ENCODE measurements at regions not wholly inside any gene's neighbourhood (a gene's known extent, or its start where the extent isn't known, plus 50 kb on each side); places are given as distances from the start of the nearest gene placed in this dataset.

- H3K4me2 ChIP-seq, result no peak overlapping the region
- no peaks in the 10 kb centered on the region for H4K20me1 ChIP-seq (ENCODE audit: insufficient read depth)
- no peak overlapping the region for H2AFZ ChIP-seq (ENCODE audit: low read depth)
- TF ChIP-seq CTCF (conservative IDR thresholded peaks at IDR 0.05; ENCODE audit: low read depth, low read length), result no peak
- no peaks in the 10 kb centered on the region for H3K79me2 ChIP-seq (ENCODE audit: insufficient read depth, low read depth)
- no peak overlapping the region for H3K9ac ChIP-seq
- no peak overlapping the region for H3K4me3 ChIP-seq (IDR thresholded peaks at IDR 0.05; ENCODE audit: insufficient read depth, low read depth, low read length)
- H3K27me3 ChIP-seq (ENCODE audit: insufficient read depth, low read depth), result no peaks in the 10 kb centered on the region
- H3K36me3 ChIP-seq (ENCODE audit: insufficient read depth), result no peaks in the 10 kb centered on the region
- H3K4me1 ChIP-seq (ENCODE audit: low read depth, poor library complexity, severe bottlenecking), result no peaks in the 10 kb centered on the region
- H3K27ac ChIP-seq, result no peak overlapping the region
These were observed 1244.0 kb upstream of the TENM3 start for GRCh38 chr4:180999217-180999616.

- Histone ChIP-seq H3K4me1 (ENCODE audit: low read depth, poor library complexity, severe bottlenecking) (no peaks in the 10 kb centered on the region), H3K27ac (no peak overlapping the region), H3K9ac (no peak overlapping the region), H3K4me3 (IDR thresholded peaks at IDR 0.05; ENCODE audit: insufficient read depth, low read depth, low read length) (no peak overlapping the region), H3K79me2 (ENCODE audit: insufficient read depth, low read depth) (no peaks in the 10 kb centered on the region), H3K4me2 (no peak overlapping the region), H2AFZ (ENCODE audit: low read depth) (no peak overlapping the region), H4K20me1 (ENCODE audit: insufficient read depth) (no peaks in the 10 kb centered on the region), H3K27me3 (ENCODE audit: insufficient read depth, low read depth) (no peaks in the 10 kb centered on the region), H3K36me3 (ENCODE audit: insufficient read depth) (no peaks in the 10 kb centered on the region)
- no peak for TF ChIP-seq CTCF (conservative IDR thresholded peaks at IDR 0.05; ENCODE audit: low read depth, low read length)
These were observed 1239.1 kb upstream of the TENM3 start for GRCh38 chr4:181004056-181004455.

GRCh38 chr4:181006499-181007260 is 1236.5 kb upstream of the TENM3 start:
- Histone ChIP-seq H3K4me1 (ENCODE audit: low read depth, poor library complexity, severe bottlenecking) (no peaks in the 10 kb centered on the region), H3K27ac (no peak overlapping the region), H3K79me2 (ENCODE audit: insufficient read depth, low read depth) (no peaks in the 10 kb centered on the region), H3K4me3 (IDR thresholded peaks at IDR 0.05; ENCODE audit: insufficient read depth, low read depth, low read length) (no peak overlapping the region), H3K36me3 (ENCODE audit: insufficient read depth) (no peaks in the 10 kb centered on the region), H3K4me2 (no peak overlapping the region), H4K20me1 (ENCODE audit: insufficient read depth) (no peaks in the 10 kb centered on the region), H3K9ac (no peak overlapping the region), H3K27me3 (ENCODE audit: insufficient read depth, low read depth) (no peaks in the 10 kb centered on the region), H2AFZ (ENCODE audit: low read depth) (no peak overlapping the region)
- TF ChIP-seq CTCF (conservative IDR thresholded peaks at IDR 0.05; ENCODE audit: low read depth, low read length), result no peak

DNA sequence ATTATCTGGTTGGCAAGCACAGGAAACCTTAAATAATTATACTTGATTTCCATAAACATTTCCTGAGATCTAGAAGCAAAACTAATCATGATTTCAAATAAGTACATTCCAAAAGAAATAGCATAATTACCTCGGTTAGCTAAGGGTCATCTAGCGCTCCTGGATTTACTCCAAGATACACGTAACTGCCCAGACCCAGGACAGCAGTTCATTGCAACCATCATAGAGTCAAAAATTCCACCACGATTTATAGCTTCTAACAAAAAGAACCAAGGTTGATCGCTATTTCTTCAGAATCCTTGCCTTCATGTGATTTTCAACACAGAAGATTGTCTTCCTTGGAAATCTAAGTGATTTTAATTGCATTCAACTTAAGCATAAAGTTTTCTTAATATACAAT is 1235.5 kb upstream of the TENM3 start:
- TF ChIP-seq CTCF (conservative IDR thresholded peaks at IDR 0.05; ENCODE audit: low read depth, low read length), result no peak
- Histone ChIP-seq H4K20me1 (ENCODE audit: insufficient read depth) (no peaks in the 10 kb centered on the region), H3K27ac (no peak overlapping the region), H3K4me3 (IDR thresholded peaks at IDR 0.05; ENCODE audit: insufficient read depth, low read depth, low read length) (no peak overlapping the region), H3K4me1 (ENCODE audit: low read depth, poor library complexity, severe bottlenecking) (no peaks in the 10 kb centered on the region), H3K9ac (no peak overlapping the region), H3K36me3 (ENCODE audit: insufficient read depth) (no peaks in the 10 kb centered on the region), H3K4me2 (no peak overlapping the region), H3K79me2 (ENCODE audit: insufficient read depth, low read depth) (no peaks in the 10 kb centered on the region), H2AFZ (ENCODE audit: low read depth) (no peak overlapping the region), H3K27me3 (ENCODE audit: insufficient read depth, low read depth) (no peaks in the 10 kb centered on the region)

Data from KMS-11 (cell line).